ENCODE measurements at regions not wholly inside any gene's neighbourhood (a gene's known extent, or its start where the extent isn't known, plus 50 kb on each side); places are given as distances from the start of the nearest gene placed in this dataset.

GRCh38 chr10:75287697-75288096, 51.9 kb upstream of the COMTD1 start:
- H3K36me3 ChIP-seq (ENCODE audit: control insufficient read depth, insufficient read depth, low read length): no peaks in the 10 kb centered on the region
- no peaks in the 10 kb centered on the region for H3K9me3 ChIP-seq (ENCODE audit: control insufficient read depth, low read length)
- H2AFZ ChIP-seq: no peak overlapping the region
- H3K9ac ChIP-seq: no peak overlapping the region
- H3K4me3 ChIP-seq (ENCODE audit: low read depth, low read length): no peak overlapping the region
- no peaks in the 10 kb centered on the region for H3K27me3 ChIP-seq (ENCODE audit: control insufficient read depth, insufficient read depth, low read length)
- H3K27ac ChIP-seq: no peak overlapping the region
- no peak overlapping the region for H3K4me2 ChIP-seq (ENCODE audit: low read length)
- peaks cover 10% of the 10 kb centered on the region for H3K4me1 ChIP-seq
- no peaks in the 10 kb centered on the region for H3K79me2 ChIP-seq
- no peak for TF ChIP-seq CTCF (IDR thresholded peaks at IDR 0.05)

GRCh38 chr10:75286901-75287300, 51.1 kb upstream of the COMTD1 start:
- no peak overlapping the region for H3K4me2 ChIP-seq (ENCODE audit: low read length)
- no peaks in the 10 kb centered on the region for H3K36me3 ChIP-seq (ENCODE audit: control insufficient read depth, insufficient read depth, low read length)
- H3K79me2 ChIP-seq: no peaks in the 10 kb centered on the region
- no peak overlapping the region for H3K4me3 ChIP-seq (ENCODE audit: low read depth, low read length)
- no peaks in the 10 kb centered on the region for H3K27me3 ChIP-seq (ENCODE audit: control insufficient read depth, insufficient read depth, low read length)
- TF ChIP-seq CTCF (IDR thresholded peaks at IDR 0.05): no peak
- H3K9me3 ChIP-seq (ENCODE audit: control insufficient read depth, low read length): no peaks in the 10 kb centered on the region
- peaks cover 10% of the 10 kb centered on the region for H3K4me1 ChIP-seq
- H3K9ac ChIP-seq: no peak overlapping the region
- H2AFZ ChIP-seq: no peak overlapping the region
- no peak overlapping the region for H3K27ac ChIP-seq

All from parathyroid adenoma (tissue), 2 donors.